HG03558 (cell line): ENCODE measurements at regions not wholly inside any gene's neighbourhood (a gene's known extent, or its start where the extent isn't known, plus 50 kb on each side); places are given as distances from the start of the nearest gene placed in this dataset.

ENCODE experiments used
- ATAC-seq: cut with Tn5 transposase; IDR thresholded peaks from one replicate; pipeline ENCODE4 v1.9.1; 2021; ENCODE audit warnings: moderate number of reproducible peaks; ENCODE audit not compliant: unreplicated experiment; ENCODE audit errors: extremely low read depth

- no peak for ATAC-seq
Observed at GRCh38 chr9:108012886-108013665, 523.5 kb upstream of the KLF4 start.

GRCh38 chr9:108012405-108012804 is 522.8 kb upstream of the KLF4 start:
- ATAC-seq = no peak

GRCh38 chr9:108003526-108003925 is 514.0 kb upstream of the KLF4 start:
- ATAC-seq = no peak

- ATAC-seq = no peak
Observed at GRCh38 chr9:108002371-108002956, 512.9 kb upstream of the KLF4 start.

- no peak for ATAC-seq
Observed at GRCh38 chr9:108001237-108001636, 511.7 kb upstream of the KLF4 start.

GRCh38 chr9:107999890-108000289 is 510.3 kb upstream of the KLF4 start:
- no peak for ATAC-seq

- ATAC-seq = no peak
Observed at GRCh38 chr9:107999011-107999410, 509.4 kb upstream of the KLF4 start.

GRCh38 chr9:107994648-107995047 is 505.1 kb upstream of the KLF4 start:
- ATAC-seq = no peak

- no peak for ATAC-seq
Observed at GRCh38 chr9:107992271-107992670, 502.7 kb upstream of the KLF4 start.

- no peak for ATAC-seq
Observed at GRCh38 chr9:107991581-107991980, 502.0 kb upstream of the KLF4 start.

- ATAC-seq = no peak
Observed at GRCh38 chr9:107989544-107989943, 500.0 kb upstream of the KLF4 start.

- ATAC-seq = no peak
Observed at GRCh38 chr9:107989099-107989498, 499.5 kb upstream of the KLF4 start.

- no peak for ATAC-seq
Observed at GRCh38 chr9:107984956-107985355, 495.4 kb upstream of the KLF4 start.

GRCh38 chr9:107983762-107984161 is 494.2 kb upstream of the KLF4 start:
- no peak for ATAC-seq

GRCh38 chr9:107983181-107983603 is 493.6 kb upstream of the KLF4 start:
- no peak for ATAC-seq

GRCh38 chr9:107982745-107983144 is 493.2 kb upstream of the KLF4 start:
- ATAC-seq = no peak

GRCh38 chr9:107982001-107982400 is 492.4 kb upstream of the KLF4 start:
- ATAC-seq = no peak

GRCh38 chr9:107980984-107981383 is 491.4 kb upstream of the KLF4 start:
- ATAC-seq = no peak

- ATAC-seq = no peak
Observed at GRCh38 chr9:107976767-107977166, 487.2 kb upstream of the KLF4 start.

GRCh38 chr9:107975426-107976010 is 485.9 kb upstream of the KLF4 start:
- ATAC-seq = no peak

- ATAC-seq = no peak
Observed at GRCh38 chr9:107973451-107973850, 483.9 kb upstream of the KLF4 start.

- no peak for ATAC-seq
Observed at GRCh38 chr9:107972346-107972745, 482.8 kb upstream of the KLF4 start.
